Left ventricle myocardium inferior (tissue), 1 donor: ENCODE measurements at regions not wholly inside any gene's neighbourhood (a gene's known extent, or its start where the extent isn't known, plus 50 kb on each side); places are given as distances from the start of the nearest gene placed in this dataset.
A peak's percentile ranks its signal among the peaks of the same experiment; 100 is the strongest.

Experiments used
- DNase-seq: peaks from one replicate; pipeline ENCODE4 v3.0.0-alpha.2; 2020
- H3K27ac ChIP-seq: fragments of 200-600 bp; replicated peaks from 2 replicates; pipeline ENCODE4 v1.8.0; 2021
- H3K27me3 ChIP-seq: fragments of 200-600 bp; 2 replicates; pipeline ENCODE4 v1.8.0; 2021; ENCODE audit warnings: low read depth
- H3K36me3 ChIP-seq: fragments of 200-600 bp; 2 replicates; pipeline ENCODE4 v1.8.0; 2021
- H3K4me1 ChIP-seq: fragments of 200-600 bp; 2 replicates; pipeline ENCODE4 v1.8.0; 2021
- H3K4me3 ChIP-seq: fragments of 200-600 bp; 2 replicates; pipeline ENCODE4 v1.8.0; 2021; ENCODE audit warnings: mild to moderate bottlenecking, moderate library complexity
- H3K9me3 ChIP-seq: fragments of 200-600 bp; replicated peaks from 2 replicates; pipeline ENCODE4 v1.8.0; 2021
- CTCF ChIP-seq: fragments of 200-600 bp; IDR thresholded peaks from 2 replicates; pipeline ENCODE4 v1.8.0; 2021; ENCODE audit warnings: antibody characterized with exemption, mild to moderate bottlenecking, borderline replicate concordance
- intact Hi-C: fragments of 100-400 bp; cut with micrococcal nuclease; formaldehyde crosslinking; loops from one replicate; pipeline ENCODE4 v1.11.0; 2022
- donor health status: DM: no; HTN: yes; CAD: no; lungs with severe emphysema.

- H3K27me3 ChIP-seq, result no peaks in the 10 kb centered on the region
- peaks cover 50% of the 10 kb centered on the region for H3K4me1 ChIP-seq
- no peaks in the 10 kb centered on the region for H3K9me3 ChIP-seq
- no peak overlapping the region for H3K4me3 ChIP-seq
- no peak for TF ChIP-seq CTCF
- DNase-seq, result no peak
- intact Hi-C loops, result no loop called here
- peak overlapping the region; percentile 85 for H3K27ac ChIP-seq
- H3K36me3 ChIP-seq, result no peaks in the 10 kb centered on the region
Observed at GRCh38 chr12:27191531-27191930, 52.6 kb upstream of the STK38L start.

- no peak for TF ChIP-seq CTCF
- Histone ChIP-seq H3K36me3 (no peaks in the 10 kb centered on the region), H3K9me3 (no peaks in the 10 kb centered on the region), H3K4me1 (peaks cover 46% of the 10 kb centered on the region), H3K4me3 (no peak overlapping the region), H3K27ac (peak overlapping the region; percentile 85), H3K27me3 (no peaks in the 10 kb centered on the region)
- DNase-seq, result no peak
- intact Hi-C loops, result no loop called here
Observed at GRCh38 chr12:27192118-27192802, 51.8 kb upstream of the STK38L start.

- intact Hi-C loops, result no loop called here
- Histone ChIP-seq H3K27ac (peak overlapping the region; percentile 85), H3K4me3 (no peak overlapping the region), H3K36me3 (no peaks in the 10 kb centered on the region), H3K9me3 (no peaks in the 10 kb centered on the region), H3K4me1 (peaks cover 46% of the 10 kb centered on the region), H3K27me3 (no peaks in the 10 kb centered on the region)
- no peak for TF ChIP-seq CTCF
- DNase-seq, result no peak
Observed at GRCh38 chr12:27193106-27193505, 51.0 kb upstream of the STK38L start.

GRCh38 chr12:27193854-27194544, 50.1 kb upstream of the STK38L start:
- intact Hi-C loops, result no loop called here
- Histone ChIP-seq H3K9me3 (no peaks in the 10 kb centered on the region), H3K4me1 (peaks cover 46% of the 10 kb centered on the region), H3K27me3 (no peaks in the 10 kb centered on the region), H3K27ac (peak overlapping the region; percentile 85), H3K4me3 (no peak overlapping the region), H3K36me3 (no peaks in the 10 kb centered on the region)
- DNase-seq, result peak; percentile 49
- TF ChIP-seq CTCF, result peak; percentile 41
